ENCODE measurements at regions not wholly inside any gene's neighbourhood (a gene's known extent, or its start where the extent isn't known, plus 50 kb on each side); places are given as distances from the start of the nearest gene placed in this dataset.

DNA sequence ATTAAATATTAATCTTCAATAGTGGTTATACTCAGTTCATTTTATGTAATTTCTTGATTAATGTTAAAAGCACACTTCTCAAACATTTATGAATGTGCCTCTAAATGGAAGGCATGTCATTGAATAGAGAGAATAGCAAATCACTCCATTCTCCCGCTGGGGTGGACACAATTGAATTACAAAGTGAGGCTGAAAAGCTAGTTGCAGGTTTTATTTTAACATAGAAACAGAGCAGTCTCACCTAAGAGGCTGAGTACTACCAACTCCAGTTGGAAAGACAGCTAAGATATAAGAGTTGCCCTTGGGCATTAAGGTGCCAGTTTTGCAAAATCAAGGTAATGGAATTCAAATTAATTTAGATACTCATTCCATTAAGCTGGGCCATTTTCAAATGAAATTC lies 147.2 kb downstream of the PCSK1 start:
- no peak overlapping the region for H3K4me3 ChIP-seq (ENCODE audit: low read depth, low read length)
- TF ChIP-seq, protein P1, sequence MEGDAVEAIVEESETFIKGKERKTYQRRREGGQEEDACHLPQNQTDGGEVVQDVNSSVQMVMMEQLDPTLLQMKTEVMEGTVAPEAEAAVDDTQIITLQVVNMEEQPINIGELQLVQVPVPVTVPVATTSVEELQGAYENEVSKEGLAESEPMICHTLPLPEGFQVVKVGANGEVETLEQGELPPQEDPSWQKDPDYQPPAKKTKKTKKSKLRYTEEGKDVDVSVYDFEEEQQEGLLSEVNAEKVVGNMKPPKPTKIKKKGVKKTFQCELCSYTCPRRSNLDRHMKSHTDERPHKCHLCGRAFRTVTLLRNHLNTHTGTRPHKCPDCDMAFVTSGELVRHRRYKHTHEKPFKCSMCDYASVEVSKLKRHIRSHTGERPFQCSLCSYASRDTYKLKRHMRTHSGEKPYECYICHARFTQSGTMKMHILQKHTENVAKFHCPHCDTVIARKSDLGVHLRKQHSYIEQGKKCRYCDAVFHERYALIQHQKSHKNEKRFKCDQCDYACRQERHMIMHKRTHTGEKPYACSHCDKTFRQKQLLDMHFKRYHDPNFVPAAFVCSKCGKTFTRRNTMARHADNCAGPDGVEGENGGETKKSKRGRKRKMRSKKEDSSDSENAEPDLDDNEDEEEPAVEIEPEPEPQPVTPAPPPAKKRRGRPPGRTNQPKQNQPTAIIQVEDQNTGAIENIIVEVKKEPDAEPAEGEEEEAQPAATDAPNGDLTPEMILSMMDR (IDR thresholded peaks at IDR 0.05; ENCODE audit: insufficient read depth, low read depth, low read length, missing control alignments): no peak
- no peak for DNase-seq (ENCODE audit: low read depth)

DNA sequence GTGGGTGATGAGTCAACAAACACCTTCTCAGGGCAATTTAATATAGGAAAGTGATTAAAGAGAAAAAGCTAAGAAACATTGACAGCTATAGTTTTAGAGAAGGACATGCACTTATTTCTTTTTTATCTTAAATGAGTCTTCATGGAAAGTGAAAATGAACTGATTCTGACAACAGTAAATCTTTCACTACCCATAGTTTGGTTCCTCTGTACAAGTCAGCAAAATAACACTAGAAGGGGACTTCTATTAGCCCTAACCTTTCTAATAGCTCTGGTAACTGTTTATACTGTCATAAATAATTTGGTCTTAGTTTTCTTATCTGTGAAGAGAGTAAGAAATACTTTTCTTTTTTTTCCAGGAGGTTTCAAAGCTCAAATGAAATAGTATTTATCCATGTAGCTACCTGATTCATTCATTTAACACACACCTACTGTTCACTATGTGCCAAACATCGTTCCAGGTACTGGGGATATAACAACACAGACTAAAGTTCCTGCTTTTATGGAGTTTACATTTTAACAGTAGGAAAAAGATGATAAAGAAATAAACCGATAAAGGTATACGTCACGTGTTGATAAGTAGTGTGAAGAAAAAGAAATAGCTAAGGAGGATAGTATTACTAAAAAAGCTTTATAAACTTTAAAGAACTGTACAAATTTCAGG lies 148.2 kb downstream of the PCSK1 start:
- H3K4me3 ChIP-seq (ENCODE audit: low read depth, low read length): no peak overlapping the region
- DNase-seq (ENCODE audit: low read depth): peak; percentile 27
- TF ChIP-seq, protein P1 (IDR thresholded peaks at IDR 0.05; ENCODE audit: insufficient read depth, low read depth, low read length, missing control alignments): no peak

DNA sequence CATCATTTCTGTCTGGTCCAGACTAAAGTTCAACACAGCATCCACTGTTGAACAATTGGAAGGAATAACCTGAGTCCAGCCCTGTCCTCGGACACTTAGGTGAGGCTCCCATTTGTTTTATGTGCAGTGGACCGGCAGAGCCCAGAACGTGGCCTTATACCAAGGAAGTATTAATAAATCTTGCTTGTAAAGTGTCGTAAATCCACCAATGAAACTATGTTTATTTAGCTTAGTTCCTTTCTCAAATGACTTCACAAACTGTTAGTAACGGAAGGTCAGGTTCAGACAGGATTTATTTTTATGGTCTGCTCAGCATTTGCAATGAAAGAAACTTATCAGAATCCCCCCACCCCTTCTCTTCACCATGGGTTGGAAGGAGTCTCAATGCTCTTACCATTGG lies 149.5 kb downstream of the PCSK1 start:
- no peak overlapping the region for H3K4me3 ChIP-seq (ENCODE audit: low read depth, low read length)
- TF ChIP-seq, protein P1 (IDR thresholded peaks at IDR 0.05; ENCODE audit: insufficient read depth, low read depth, low read length, missing control alignments): no peak
- DNase-seq (ENCODE audit: low read depth): no peak

DNA sequence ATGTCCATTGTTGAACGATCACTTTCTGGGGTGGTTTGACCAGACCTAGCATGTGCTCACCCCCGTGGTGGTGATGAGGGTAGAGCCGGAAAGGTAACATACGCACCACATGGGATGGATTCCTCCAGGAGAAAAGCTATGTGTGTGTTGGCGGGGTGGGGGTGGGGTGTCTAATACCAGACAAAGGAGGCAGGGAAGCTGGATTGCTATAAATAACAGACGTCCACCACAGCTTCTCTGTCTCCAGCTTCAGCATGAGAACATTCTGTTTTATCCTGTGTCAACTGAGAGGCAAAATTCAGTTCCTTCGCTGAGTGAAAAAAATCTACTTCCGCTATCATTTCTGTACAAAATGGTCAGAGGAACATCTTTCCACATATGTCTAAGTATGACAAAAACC lies 151.0 kb downstream of the PCSK1 start:
- no peak for DNase-seq (ENCODE audit: low read depth)
- no peak overlapping the region for H3K4me3 ChIP-seq (ENCODE audit: low read depth, low read length)
- TF ChIP-seq, protein P1 (IDR thresholded peaks at IDR 0.05; ENCODE audit: insufficient read depth, low read depth, low read length, missing control alignments): no peak

DNA sequence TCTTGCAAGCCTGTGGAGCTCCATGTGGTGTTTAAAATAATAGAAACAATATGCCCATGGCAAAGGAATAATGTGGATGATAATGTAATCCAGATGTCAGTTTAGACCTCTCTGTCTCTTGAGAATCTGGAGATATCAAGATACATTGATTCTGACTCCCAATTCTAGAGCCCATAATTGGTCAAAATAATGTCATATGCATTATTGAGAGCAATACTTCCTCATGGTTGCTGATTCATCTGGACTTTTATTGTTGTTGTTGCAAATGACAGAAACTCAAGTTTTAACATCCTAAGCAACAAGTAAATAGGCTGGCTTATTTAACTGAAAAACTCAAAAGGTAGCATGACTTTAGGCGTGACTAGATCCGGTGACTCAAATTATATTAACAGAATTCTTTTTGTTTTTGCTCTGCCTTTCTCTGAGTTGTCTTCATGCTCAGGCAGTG lies 152.1 kb downstream of the PCSK1 start:
- DNase-seq (ENCODE audit: low read depth): no peak
- H3K4me3 ChIP-seq (ENCODE audit: low read depth, low read length): no peak overlapping the region
- TF ChIP-seq, protein P1 (IDR thresholded peaks at IDR 0.05; ENCODE audit: insufficient read depth, low read depth, low read length, missing control alignments): no peak

DNA sequence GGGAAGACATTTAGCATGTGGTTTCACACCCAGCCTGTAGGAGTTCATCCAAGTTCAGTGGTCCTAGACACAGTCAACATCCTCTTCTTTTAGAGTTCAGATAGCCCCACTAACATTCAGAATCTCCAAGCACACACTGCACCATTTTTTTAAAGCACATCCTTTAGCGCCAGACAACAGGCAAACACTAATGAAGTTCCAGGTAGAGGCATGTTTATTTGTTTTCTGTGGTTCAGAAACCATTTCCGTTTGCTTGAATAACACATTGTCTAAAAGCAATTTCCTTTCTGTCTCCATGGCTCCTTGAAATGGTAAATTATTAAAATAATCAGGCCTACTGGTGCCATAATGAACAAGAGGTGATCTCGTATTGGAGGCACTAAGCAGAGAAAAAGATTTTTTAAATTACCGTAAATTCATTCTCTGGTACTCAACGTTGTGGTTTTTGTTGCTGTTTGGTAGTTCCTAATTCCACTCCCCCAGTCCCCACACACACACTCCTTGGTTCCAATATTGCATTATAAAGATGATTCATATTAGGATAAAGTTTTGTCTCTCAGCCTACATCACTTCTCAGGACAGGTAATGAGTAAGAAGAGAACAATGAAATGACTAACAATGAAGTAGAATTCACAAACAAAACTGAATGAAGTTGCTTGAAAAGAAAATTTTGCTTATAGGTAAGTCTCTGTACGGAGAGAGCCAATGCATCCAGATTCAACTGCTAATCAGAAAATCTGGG lies 153.1 kb downstream of the PCSK1 start:
- TF ChIP-seq, protein P1 (IDR thresholded peaks at IDR 0.05; ENCODE audit: insufficient read depth, low read depth, low read length, missing control alignments): no peak
- DNase-seq (ENCODE audit: low read depth): peak; percentile 76
- no peak overlapping the region for H3K4me3 ChIP-seq (ENCODE audit: low read depth, low read length)
